ENCODE measurements at regions not wholly inside any gene's neighbourhood (a gene's known extent, or its start where the extent isn't known, plus 50 kb on each side); places are given as distances from the start of the nearest gene placed in this dataset.

- Histone ChIP-seq H3K4me3 (ENCODE audit: low read length) (no peak overlapping the region), H3K27ac (ENCODE audit: low read length) (no peak overlapping the region), H3K9me3 (ENCODE audit: control insufficient read depth, low read length) (no peaks in the 10 kb centered on the region), H3K4me1 (ENCODE audit: control insufficient read depth, insufficient read depth, low read length) (no peaks in the 10 kb centered on the region), H3K27me3 (ENCODE audit: control insufficient read depth, insufficient read depth) (no peaks in the 10 kb centered on the region)
- intact Hi-C loops (cut with DNase I) = no loop called here
- ATAC-seq (no peak), DNase-seq (no peak)
- 48% methylated on average over 3 of the region's 3 CpGs for WGBS
Measured at GRCh38 chr12:3923021-3923420, 49.8 kb upstream of the PARP11 start.
